ENCODE measurements at regions not wholly inside any gene's neighbourhood (a gene's known extent, or its start where the extent isn't known, plus 50 kb on each side); places are given as distances from the start of the nearest gene placed in this dataset.

DNA sequence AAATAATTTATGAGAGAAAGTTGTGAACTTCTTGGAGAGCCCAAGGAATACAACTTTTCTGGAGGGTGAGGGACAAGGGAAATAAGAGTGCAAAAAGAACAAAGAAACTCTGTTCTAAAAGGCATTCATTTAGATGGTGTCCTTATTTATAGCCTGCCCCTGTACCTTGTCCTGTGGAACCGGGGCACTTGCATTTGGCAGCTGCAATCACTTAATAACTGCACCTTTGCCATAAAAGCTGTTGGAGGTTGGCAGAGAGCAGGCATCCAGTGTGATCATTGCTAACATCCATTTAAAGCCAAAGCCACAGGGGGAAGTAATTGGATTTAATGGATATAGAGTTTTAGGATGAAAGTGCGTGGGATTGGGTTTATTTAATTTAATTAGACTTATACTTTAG lies 50.8 kb upstream of the SGK1 start:
- DNase-seq (ENCODE audit: low read depth in 1 of 2, low spot score in 1 of 2), result no peak

More for the DNA sequence above, 50.8 kb upstream of the SGK1 start:
- no peak overlapping the region for H3K4me3 ChIP-seq (replicated peaks; ENCODE audit: insufficient read depth, low read length)
- H3K27me3 ChIP-seq (ENCODE audit: insufficient read depth, poor library complexity, severe bottlenecking), result no peaks in the 10 kb centered on the region
- no peak overlapping the region for H3K27ac ChIP-seq (replicated peaks)
- TF ChIP-seq CTCF (IDR thresholded peaks at IDR 0.05; ENCODE audit: insufficient read depth, low read length) (no peak), REST (IDR thresholded peaks at IDR 0.05; ENCODE audit: insufficient replicate concordance, low read depth) (no peak), GABPA (IDR thresholded peaks at IDR 0.05; ENCODE audit: low read depth) (no peak), SPI1 (IDR thresholded peaks at IDR 0.05; ENCODE audit: borderline replicate concordance, low read depth) (no peak), POLR2AphosphoS5 (IDR thresholded peaks at IDR 0.05; ENCODE audit: low read depth) (no peak)

All from HL-60 (cell line).